Transverse colon (tissue), 4 donors: ENCODE measurements at regions not wholly inside any gene's neighbourhood (a gene's known extent, or its start where the extent isn't known, plus 50 kb on each side); places are given as distances from the start of the nearest gene placed in this dataset.

Experiments
- DNase-seq: peaks from one replicate; pipeline ENCODE4 v3.0.0-alpha.2; 2019
- H3K27ac ChIP-seq, 4 donors: fragments of 200-600 bp; sonication (generic); 2 replicates each; pipeline ENCODE4 v1.5.1; 2016 to 2018; ENCODE audit warnings: inconsistent platforms in 4 of 4
- H3K27me3 ChIP-seq: fragments of 200-600 bp; sonication (generic); 2 replicates; pipeline ENCODE4 v1.5.1; 2017; ENCODE audit warnings: inconsistent platforms
- H3K36me3 ChIP-seq, 4 donors: fragments of 200-600 bp; sonication (generic); 2 replicates each; pipeline ENCODE4 v1.5.1; 2017 to 2019; ENCODE audit warnings: inconsistent platforms in 4 of 4
- H3K4me1 ChIP-seq, 4 donors: fragments of 200-600 bp; sonication (generic); 2 replicates each; pipeline ENCODE4 v1.5.1; 2017 to 2020; ENCODE audit warnings: inconsistent platforms in 4 of 4
- H3K4me3 ChIP-seq, 4 donors: fragments of 200-600 bp; sonication (generic); 1 replicate in 1 of 4; 2 replicates in 3 of 4; pipeline versions ENCODE4 v1.5.1 to v1.6.1; 2017 to 2019; ENCODE audit warnings: inconsistent platforms in 4 of 4
- H3K9me3 ChIP-seq, 2 donors: fragments of 200-600 bp; sonication (generic); 2 replicates each; pipeline ENCODE4 v1.5.1; 2017 to 2019; ENCODE audit warnings: inconsistent platforms in 2 of 2
- EP300 ChIP-seq: sonication (generic); formaldehyde crosslinking; IDR thresholded peaks from one replicate; pipeline ENCODE4 v1.6.1; 2017; ENCODE audit warnings: antibody characterized with exemption, low read depth
- POLR2A ChIP-seq: fragments of 450-650 bp; IDR thresholded peaks from one replicate; pipeline ENCODE4 v1.6.1; 2016; ENCODE audit warnings: antibody characterized with exemption, mild to moderate bottlenecking, moderate library complexity
- POLR2AphosphoS5 ChIP-seq, 3 donors: sonication (generic); formaldehyde crosslinking; IDR thresholded peaks; one replicate each; pipeline ENCODE4 v1.6.1; 2016; ENCODE audit warnings: antibody characterized with exemption in 3 of 3
- WGBS, 2 donors: methylation state at CpG; one replicate each; pipeline ENCODE4 v1.1.5; 2018; ENCODE audit warnings: low coverage in 1 of 2; 5-methylcytosine and 5-hydroxymethylcytosine counted together
- in situ Hi-C, 4 donors: fragments of 200-750 bp; cut with MboI; loops; one replicate each; pipeline versions ENCODE4 v1.15.0 to v1.15.1; 2017; ENCODE audit warnings: low sequenced_read_pairs in 3 of 4, low pct_ligation_motif_present in 1 of 4, low pct_unique_long_range_greater_than_20kb in 1 of 4
- intact Hi-C: fragments of 100-400 bp; cut with DNase I; formaldehyde crosslinking; loops from one replicate; pipeline ENCODE4 v1.15.1; 2023; ENCODE audit warnings: low total_unique reads
- TF ChIP-seq, protein P1 (sequence below), 5 experiments: fragments of 200-600 bp in 3 of 5; fragments of 450-650 bp in 2 of 5; sonication (generic) in 3 of 5; IDR thresholded peaks; 1 replicate in 2 of 5; 2 replicates in 3 of 5; pipeline ENCODE4 v1.5.1; 2016 to 2017; ENCODE audit warnings: antibody characterized with exemption in 5 of 5, inconsistent platforms in 3 of 5, mild to moderate bottlenecking in 2 of 5, moderate library complexity in 1 of 5

DNA sequence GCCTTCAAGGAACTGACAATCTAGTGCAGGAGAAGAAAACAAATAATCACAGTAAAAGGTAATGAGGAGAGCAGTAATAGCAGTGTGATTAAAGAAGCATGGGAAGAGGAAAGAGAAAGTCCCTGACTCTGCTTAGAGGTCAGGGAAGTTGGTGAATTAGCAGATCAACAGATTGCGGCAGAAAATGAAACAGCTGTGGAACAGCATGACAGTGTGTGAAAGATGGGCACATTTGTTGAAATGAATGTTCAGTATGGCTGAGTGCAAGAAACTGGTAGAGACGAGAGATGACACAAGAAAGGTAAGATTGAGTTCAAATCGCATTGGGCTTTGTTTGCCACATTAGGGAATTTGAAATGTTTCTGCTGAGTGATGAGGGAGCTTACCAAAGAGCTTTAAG is 63.7 kb upstream of the RASSF8 start:
- intact Hi-C loops (no loop called here), in situ Hi-C loops (no loop called here)
- Histone ChIP-seq H3K9me3 (no peaks in the 10 kb centered on the region), H3K4me1 (no peaks in the 10 kb centered on the region), H3K4me3 (no peak overlapping the region), H3K27me3 (no peaks in the 10 kb centered on the region), H3K27ac (no peak overlapping the region), H3K36me3 (no peaks in the 10 kb centered on the region)
- TF ChIP-seq, protein P1, sequence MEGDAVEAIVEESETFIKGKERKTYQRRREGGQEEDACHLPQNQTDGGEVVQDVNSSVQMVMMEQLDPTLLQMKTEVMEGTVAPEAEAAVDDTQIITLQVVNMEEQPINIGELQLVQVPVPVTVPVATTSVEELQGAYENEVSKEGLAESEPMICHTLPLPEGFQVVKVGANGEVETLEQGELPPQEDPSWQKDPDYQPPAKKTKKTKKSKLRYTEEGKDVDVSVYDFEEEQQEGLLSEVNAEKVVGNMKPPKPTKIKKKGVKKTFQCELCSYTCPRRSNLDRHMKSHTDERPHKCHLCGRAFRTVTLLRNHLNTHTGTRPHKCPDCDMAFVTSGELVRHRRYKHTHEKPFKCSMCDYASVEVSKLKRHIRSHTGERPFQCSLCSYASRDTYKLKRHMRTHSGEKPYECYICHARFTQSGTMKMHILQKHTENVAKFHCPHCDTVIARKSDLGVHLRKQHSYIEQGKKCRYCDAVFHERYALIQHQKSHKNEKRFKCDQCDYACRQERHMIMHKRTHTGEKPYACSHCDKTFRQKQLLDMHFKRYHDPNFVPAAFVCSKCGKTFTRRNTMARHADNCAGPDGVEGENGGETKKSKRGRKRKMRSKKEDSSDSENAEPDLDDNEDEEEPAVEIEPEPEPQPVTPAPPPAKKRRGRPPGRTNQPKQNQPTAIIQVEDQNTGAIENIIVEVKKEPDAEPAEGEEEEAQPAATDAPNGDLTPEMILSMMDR (IDR thresholded peaks at IDR 0.05) = no peak
- TF ChIP-seq EP300 (no peak), POLR2AphosphoS5 (IDR thresholded peaks at IDR 0.05) (no peak), POLR2A (no peak)
- WGBS, 2 donors = 78% methylated on average over 3 of the region's 3 CpGs
- DNase-seq = no peak

DNA sequence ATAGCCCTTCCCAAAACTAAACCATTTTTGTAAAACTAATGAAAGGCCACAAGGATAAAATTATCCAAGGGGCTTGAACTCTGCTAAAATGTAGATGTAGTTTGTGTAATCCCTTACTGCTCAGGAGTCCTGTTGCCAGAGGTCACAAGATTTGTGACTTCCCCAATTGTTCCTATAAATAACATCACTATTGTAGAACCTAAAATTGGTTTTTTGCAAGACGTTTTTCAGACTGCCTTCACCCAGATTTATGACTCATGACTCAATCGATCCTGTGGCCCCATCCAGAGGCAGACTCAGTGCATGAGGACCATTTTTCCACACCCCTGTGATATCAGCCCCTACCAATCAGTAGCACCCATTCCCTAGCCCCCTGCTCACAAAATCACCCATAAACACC is 61.5 kb upstream of the RASSF8 start:
- no peak overlapping the region for H3K27ac ChIP-seq
- H3K36me3 ChIP-seq = no peaks in the 10 kb centered on the region
- H3K4me3 ChIP-seq = no peak overlapping the region
- in situ Hi-C loops (no loop called here), intact Hi-C loops (no loop called here)
- 61 to 64% methylated on average over 2 of the region's 2 CpGs for WGBS, 2 donors
- DNase-seq = no peak
- no peaks in the 10 kb centered on the region for H3K27me3 ChIP-seq
- no peaks in the 10 kb centered on the region for H3K4me1 ChIP-seq
- no peaks in the 10 kb centered on the region for H3K9me3 ChIP-seq
- TF ChIP-seq, protein P1 (IDR thresholded peaks at IDR 0.05) = no peak
- TF ChIP-seq EP300 = no peak
- TF ChIP-seq POLR2A = no peak
- no peak for TF ChIP-seq POLR2AphosphoS5 (IDR thresholded peaks at IDR 0.05)

DNA sequence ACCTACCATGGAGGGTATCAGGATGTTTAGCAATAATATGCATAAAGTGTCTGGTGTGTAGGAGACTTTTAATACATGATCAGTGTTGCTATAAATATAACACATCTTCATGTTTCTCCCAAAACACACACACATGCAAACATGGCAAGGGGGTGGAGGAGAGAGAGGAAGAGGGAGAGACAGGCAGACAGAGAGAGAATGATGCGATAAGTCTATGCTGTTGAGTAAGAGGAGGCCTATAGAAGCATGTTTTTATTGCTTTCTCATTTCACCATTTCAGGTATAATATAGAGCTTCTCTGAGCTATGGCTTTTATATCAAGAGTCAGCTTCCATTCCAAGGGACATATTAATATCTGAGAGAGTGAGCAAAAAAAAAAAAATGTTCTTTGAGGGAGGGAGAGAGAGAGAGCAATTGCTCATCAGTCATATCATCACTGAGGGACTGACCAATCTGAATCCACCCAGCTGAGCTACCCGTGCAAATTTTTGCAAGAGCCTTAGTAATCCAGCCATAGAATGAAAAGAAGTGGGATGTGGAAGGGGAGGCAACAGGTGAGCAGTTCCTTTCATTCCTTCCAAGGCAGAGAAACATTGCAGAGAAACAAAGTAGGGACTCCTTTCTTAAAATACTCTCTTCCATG is 54.8 kb upstream of the RASSF8 start:
- 70 to 86% methylated on average over 1 to 2 of the region's 2 CpGs for WGBS, 2 donors
- H3K27me3 ChIP-seq = no peaks in the 10 kb centered on the region
- H3K4me1 ChIP-seq = no peaks in the 10 kb centered on the region
- intact Hi-C loops (no loop called here), in situ Hi-C loops (no loop called here)
- no peak overlapping the region for H3K27ac ChIP-seq
- no peak for DNase-seq
- TF ChIP-seq, protein P1 (IDR thresholded peaks at IDR 0.05) = no peak
- TF ChIP-seq POLR2A = no peak
- TF ChIP-seq EP300 = no peak
- no peak for TF ChIP-seq POLR2AphosphoS5 (IDR thresholded peaks at IDR 0.05)
- H3K9me3 ChIP-seq = no peaks in the 10 kb centered on the region
- H3K36me3 ChIP-seq = no peaks in the 10 kb centered on the region
- H3K4me3 ChIP-seq = no peak overlapping the region

GRCh38 chr12:25904442-25904841 is 54.0 kb upstream of the RASSF8 start:
- Histone ChIP-seq H3K27me3 (no peaks in the 10 kb centered on the region), H3K4me3 (no peak overlapping the region), H3K27ac (no peak overlapping the region), H3K36me3 (no peaks in the 10 kb centered on the region), H3K4me1 (no peaks in the 10 kb centered on the region), H3K9me3 (no peaks in the 10 kb centered on the region)
- in situ Hi-C loops (no loop called here), intact Hi-C loops (no loop called here)
- no peak for TF ChIP-seq POLR2A
- no peak for TF ChIP-seq EP300
- TF ChIP-seq POLR2AphosphoS5 (IDR thresholded peaks at IDR 0.05) = no peak
- TF ChIP-seq, protein P1 (IDR thresholded peaks at IDR 0.05) = no peak
- no peak for DNase-seq
- 94% methylated on average over 1 of the region's 1 CpG; no CpG with 5 or more reads in 1 of the 2 donors for WGBS, 2 donors
